SK-N-MC (cell line): ENCODE measurements at regions not wholly inside any gene's neighbourhood (a gene's known extent, or its start where the extent isn't known, plus 50 kb on each side); places are given as distances from the start of the nearest gene placed in this dataset.
A peak's percentile ranks its signal among the peaks of the same experiment; 100 is the strongest.

Experiments used
- DNase-seq: peaks from one replicate; pipeline ENCODE4 v3.0.0-alpha.2; 2011; ENCODE audit warnings: low read depth, low spot score
- H3K27ac ChIP-seq: fragments of 200-600 bp; sonication (generic); 2 replicates; pipeline ENCODE4 v1.5.1; 2016; ENCODE audit warnings: mixed run types
- H3K36me3 ChIP-seq: fragments of 200-600 bp; sonication (generic); 2 replicates; pipeline ENCODE4 v1.6.1; 2017; ENCODE audit warnings: antibody characterized with exemption, low read length, mixed read lengths; ENCODE audit not compliant: insufficient read depth
- H3K4me3 ChIP-seq: fragments of 200-600 bp; sonication (generic); 2 replicates; pipeline ENCODE4 v1.5.1; 2016
- H3K9ac ChIP-seq: fragments of 200-600 bp; sonication (generic); 2 replicates; pipeline ENCODE4 v1.8.0; 2017; ENCODE audit warnings: mixed run types, mixed read lengths; ENCODE audit not compliant: insufficient read length
- H3K9me3 ChIP-seq: fragments of 200-600 bp; sonication (generic); 2 replicates; pipeline ENCODE4 v1.6.1; 2017; ENCODE audit warnings: low read depth, mild to moderate bottlenecking, antibody characterized with exemption, low read length, moderate library complexity, mixed read lengths
- EZH2 ChIP-seq: fragments of 200-600 bp; sonication (generic); IDR thresholded peaks from one replicate; pipeline ENCODE4 v1.6.1; 2017; ENCODE audit warnings: antibody characterized with exemption
- FOXP2 ChIP-seq: optimal IDR thresholded peaks from 2 replicates; pipeline ENCODE3; 2011; ENCODE audit warnings: mild to moderate bottlenecking, moderate library complexity; ENCODE audit not compliant: insufficient read depth; ENCODE audit errors: extremely low read length, control extremely low read depth
- POLR2AphosphoS5 ChIP-seq: IDR thresholded peaks from 2 replicates; pipeline ENCODE4 v1.6.1; 2012; ENCODE audit warnings: mild to moderate bottlenecking, low read depth, low read length, borderline replicate concordance

DNA sequence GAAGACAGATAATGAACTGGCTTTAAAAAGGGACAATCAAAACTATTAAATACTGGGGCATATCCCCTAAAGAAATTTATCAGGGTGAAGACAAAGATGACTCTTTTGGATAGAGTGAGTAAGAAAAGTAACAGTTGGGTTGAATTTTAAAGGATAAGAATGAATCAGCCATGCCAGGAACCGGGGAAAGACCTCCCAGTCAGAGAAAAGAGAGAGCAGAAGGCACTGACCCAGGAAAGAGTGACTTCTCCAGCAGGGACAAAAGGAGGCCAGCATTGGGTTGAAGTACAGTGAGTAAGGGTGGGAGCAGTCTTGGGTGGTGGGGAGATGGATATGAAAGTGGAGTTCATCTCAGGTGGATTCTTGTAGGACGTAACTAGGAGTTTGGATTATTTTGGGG lies 516.9 kb upstream of the JAG1 start:
- no peak for DNase-seq
- no peak overlapping the region for H3K9ac ChIP-seq
- no peaks in the 10 kb centered on the region for H3K9me3 ChIP-seq
- TF ChIP-seq POLR2AphosphoS5 = no peak
- no peak for TF ChIP-seq FOXP2
- TF ChIP-seq EZH2 = no peak
- H3K36me3 ChIP-seq = no peaks in the 10 kb centered on the region
- H3K4me3 ChIP-seq = no peak overlapping the region
- H3K27ac ChIP-seq = no peak overlapping the region

DNA sequence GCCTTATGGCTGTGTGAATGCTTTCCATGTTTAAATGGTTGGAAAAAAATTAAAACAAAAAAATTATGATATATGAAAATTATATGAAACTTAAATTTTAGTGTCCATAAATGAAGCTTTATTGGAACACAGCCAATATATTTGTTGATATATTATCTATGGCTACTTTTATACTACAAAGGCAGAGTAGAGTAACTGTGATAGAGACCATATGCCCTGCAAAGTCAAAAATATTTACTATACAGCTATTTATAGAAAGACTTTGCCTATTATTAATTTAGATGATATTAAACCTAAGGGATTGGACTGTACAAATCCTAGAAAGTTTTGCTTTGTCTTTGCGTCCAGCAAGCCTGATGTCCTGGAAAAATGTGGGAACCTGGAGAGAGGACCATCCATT lies 518.3 kb upstream of the JAG1 start:
- no peaks in the 10 kb centered on the region for H3K9me3 ChIP-seq
- H3K27ac ChIP-seq = no peak overlapping the region
- DNase-seq = no peak
- H3K36me3 ChIP-seq = no peaks in the 10 kb centered on the region
- TF ChIP-seq POLR2AphosphoS5 = no peak
- TF ChIP-seq FOXP2 = no peak
- no peak overlapping the region for H3K9ac ChIP-seq
- H3K4me3 ChIP-seq = no peak overlapping the region

DNA sequence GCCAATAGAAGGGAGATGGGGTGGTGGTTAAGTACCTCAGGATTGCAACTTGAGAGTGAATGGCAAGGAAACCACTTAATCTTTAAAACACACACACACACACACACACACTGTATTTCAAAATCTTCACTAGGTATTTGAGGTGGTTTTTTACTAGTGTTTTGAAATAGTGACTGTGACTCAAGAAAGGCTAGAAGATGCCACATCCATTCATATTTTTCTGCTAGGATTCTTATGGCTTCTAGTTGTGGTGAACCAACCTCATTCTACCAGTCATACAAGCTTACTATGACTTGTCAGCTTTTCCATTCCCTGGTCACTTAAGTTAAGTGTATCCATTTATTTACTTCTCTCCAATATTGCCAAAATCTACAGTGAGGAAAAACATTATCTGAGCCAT lies 519.4 kb upstream of the JAG1 start:
- Histone ChIP-seq H3K36me3 (no peaks in the 10 kb centered on the region), H3K27ac (no peak overlapping the region), H3K9me3 (no peaks in the 10 kb centered on the region), H3K4me3 (no peak overlapping the region), H3K9ac (no peak overlapping the region)
- TF ChIP-seq POLR2AphosphoS5 (no peak), FOXP2 (no peak), EZH2 (no peak)
- no peak for DNase-seq

GRCh38 chr20:11195169-11195568 lies 521.4 kb upstream of the JAG1 start:
- no peak for DNase-seq
- Histone ChIP-seq H3K4me3 (no peak overlapping the region), H3K36me3 (no peaks in the 10 kb centered on the region), H3K9ac (no peak overlapping the region), H3K27ac (no peak overlapping the region), H3K9me3 (no peaks in the 10 kb centered on the region)
- no peak for TF ChIP-seq POLR2AphosphoS5

- TF ChIP-seq EZH2 = no peak
- TF ChIP-seq POLR2AphosphoS5 = no peak
- no peak for TF ChIP-seq FOXP2
- H3K27ac ChIP-seq = no peak overlapping the region
Observed at GRCh38 chr20:11195899-11196558, 522.2 kb upstream of the JAG1 start.

GRCh38 chr20:11197851-11198250 lies 524.1 kb upstream of the JAG1 start:
- Histone ChIP-seq H3K9me3 (no peaks in the 10 kb centered on the region), H3K36me3 (no peaks in the 10 kb centered on the region), H3K9ac (no peak overlapping the region), H3K27ac (no peak overlapping the region), H3K4me3 (no peak overlapping the region)
- DNase-seq = no peak
- TF ChIP-seq FOXP2 = no peak
- no peak for TF ChIP-seq EZH2
- TF ChIP-seq POLR2AphosphoS5 = no peak

More at GRCh38 chr20:11195899-11196558, 522.2 kb upstream of the JAG1 start:
- Histone ChIP-seq H3K9me3 (no peaks in the 10 kb centered on the region), H3K9ac (no peak overlapping the region), H3K4me3 (no peak overlapping the region), H3K36me3 (no peaks in the 10 kb centered on the region)
- DNase-seq = no peak

GRCh38 chr20:11200423-11200822 lies 526.6 kb upstream of the JAG1 start:
- TF ChIP-seq POLR2AphosphoS5 = no peak
- TF ChIP-seq EZH2 = no peak
- H3K27ac ChIP-seq = no peak overlapping the region
- no peak for DNase-seq
- no peaks in the 10 kb centered on the region for H3K9me3 ChIP-seq
- no peak overlapping the region for H3K4me3 ChIP-seq
- no peaks in the 10 kb centered on the region for H3K36me3 ChIP-seq
- no peak overlapping the region for H3K9ac ChIP-seq

DNA sequence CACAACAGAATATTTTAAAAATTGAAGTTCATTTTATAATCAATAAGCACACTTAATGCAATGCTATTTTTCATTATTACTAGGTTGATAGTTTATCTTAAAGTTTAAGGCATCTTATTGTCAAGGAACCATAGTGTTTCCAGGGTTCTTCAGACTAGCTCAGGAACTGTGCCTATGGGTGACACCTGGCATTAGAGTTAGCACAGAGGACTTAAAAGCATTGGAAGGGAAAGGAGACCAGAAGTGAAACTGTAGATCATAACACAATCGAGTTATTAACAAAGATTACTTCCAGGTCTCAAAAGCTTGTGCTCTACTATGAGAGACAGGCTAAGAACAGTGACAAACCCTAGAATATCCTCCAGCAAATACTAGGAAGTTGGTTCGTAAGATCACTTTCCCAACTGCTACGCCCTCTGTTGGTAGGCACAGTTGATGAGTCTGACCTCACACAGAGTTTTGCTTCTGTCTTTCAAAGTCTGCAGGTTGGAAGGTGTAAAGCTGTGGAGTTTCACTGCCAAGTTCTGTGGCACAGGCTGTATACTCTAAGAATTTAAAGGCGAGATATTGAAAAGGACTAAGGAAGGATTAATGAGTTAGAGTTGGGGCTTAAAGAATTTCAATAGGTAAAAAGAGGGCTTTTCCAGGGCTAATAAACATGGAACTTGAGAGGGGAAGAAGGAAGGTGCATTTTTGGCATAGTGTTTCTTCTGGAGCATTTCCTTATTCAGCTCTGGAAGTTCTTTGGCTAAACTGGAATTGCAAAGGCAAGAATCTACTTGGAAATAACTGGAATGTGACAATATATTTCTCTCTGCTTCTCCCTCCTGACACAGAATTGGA lies 531.3 kb upstream of the JAG1 start:
- DNase-seq = no peak
- peak overlapping the region; percentile 93 for H3K27ac ChIP-seq

More for the DNA sequence above, 531.3 kb upstream of the JAG1 start:
- Histone ChIP-seq H3K36me3 (no peaks in the 10 kb centered on the region), H3K9me3 (no peaks in the 10 kb centered on the region), H3K9ac (no peak overlapping the region), H3K4me3 (peak overlapping the region; percentile 36)
- TF ChIP-seq EZH2 = no peak
- no peak for TF ChIP-seq FOXP2
- no peak for TF ChIP-seq POLR2AphosphoS5
